OCI-LY7 (cell line): ENCODE measurements at regions not wholly inside any gene's neighbourhood (a gene's known extent, or its start where the extent isn't known, plus 50 kb on each side); places are given as distances from the start of the nearest gene placed in this dataset.
"Not testable (repeated sequence)": the region's sequence is repeated elsewhere in the genome, so short reads cannot be mapped to it uniquely, and the experiment has no call there.

Experiments used
- BruUV-seq: library from RNA; stranded (reverse); fragments of 400-500 nt; replicated peaks from 2 replicates; lab custom pipeline; 2021; lab: Mats Ljungman, UMichigan
- CTCF ChIA-PET: fragments of 300-600 bp; sonication (Branson Sonifier 250); formaldehyde crosslinking; loops from one replicate; lab custom pipeline; 2022; ENCODE audit warnings: antibody characterized with exemption; ENCODE audit not compliant: unreplicated experiment; lab: Charles Lee
- POLR2A ChIA-PET: fragments of 300-600 bp; sonication (Branson Sonifier 250); formaldehyde crosslinking; loops from one replicate; lab custom pipeline; 2022; ENCODE audit warnings: antibody characterized with exemption; lab: Charles Lee
- DNase-seq: peaks from one replicate; pipeline ENCODE4 v3.0.0-alpha.2; 2015; ENCODE audit warnings: low spot score
- H2AFZ ChIP-seq: fragments of 200-600 bp; sonication (generic), shearing (Covaris generic); 2 replicates; pipeline ENCODE4 v1.6.1; 2014; ENCODE audit warnings: mild to moderate bottlenecking, antibody characterized with exemption, low read length, moderate library complexity
- H3K27ac ChIP-seq: fragments of 200-600 bp; sonication (generic); 2 replicates; pipeline ENCODE4 v1.5.1; 2014; ENCODE audit warnings: mixed run types, low read depth, mild to moderate bottlenecking, moderate library complexity, low read length, inconsistent platforms; ENCODE audit not compliant: poor library complexity, severe bottlenecking
- H3K36me3 ChIP-seq: fragments of 200-600 bp; sonication (generic); 2 replicates; pipeline ENCODE4 v1.6.1; 2014; ENCODE audit warnings: mild to moderate bottlenecking, antibody characterized with exemption, low read length, moderate library complexity, mixed read lengths; ENCODE audit not compliant: insufficient read depth
- H3K4me1 ChIP-seq: fragments of 200-600 bp; sonication (generic); 2 replicates; pipeline ENCODE4 v1.5.1; 2014; ENCODE audit warnings: mild to moderate bottlenecking, low read length; ENCODE audit not compliant: insufficient read depth, poor library complexity, severe bottlenecking
- H3K4me2 ChIP-seq: fragments of 200-600 bp; sonication (generic); 2 replicates; pipeline ENCODE4 v1.6.1; 2014; ENCODE audit warnings: mild to moderate bottlenecking, low read length
- H3K4me3 ChIP-seq: fragments of 200-600 bp; sonication (generic); 2 replicates; pipeline ENCODE4 v1.5.1; 2014; ENCODE audit warnings: mild to moderate bottlenecking, low read depth, low read length; ENCODE audit not compliant: poor library complexity, severe bottlenecking
- H3K79me2 ChIP-seq: fragments of 200-600 bp; sonication (generic); 2 replicates; pipeline ENCODE4 v1.6.1; 2016; ENCODE audit warnings: low read depth, mild to moderate bottlenecking, low read length, moderate library complexity, mixed read lengths; ENCODE audit not compliant: insufficient read depth
- H3K9me2 ChIP-seq: fragments of 200-600 bp; sonication (generic); 2 replicates; pipeline ENCODE4 v1.6.1; 2016; ENCODE audit warnings: mild to moderate bottlenecking, low read length, mixed read lengths; ENCODE audit not compliant: insufficient read depth
- H3K9me3 ChIP-seq: fragments of 200-600 bp; sonication (generic); 2 replicates; pipeline ENCODE4 v1.6.1; 2014; ENCODE audit warnings: mild to moderate bottlenecking, mixed run types, low read length, mixed read lengths
- H4K20me1 ChIP-seq: fragments of 200-600 bp; sonication (generic); 2 replicates; pipeline ENCODE4 v1.6.1; 2014; ENCODE audit warnings: mild to moderate bottlenecking, antibody characterized with exemption, low read length, moderate library complexity, mixed read lengths; ENCODE audit not compliant: insufficient read depth
- EZH2phosphoT487 ChIP-seq: fragments of 200-600 bp; sonication (generic); IDR thresholded peaks from 2 replicates; pipeline ENCODE4 v1.6.1; 2018; ENCODE audit warnings: low read depth, borderline replicate concordance, mild to moderate bottlenecking, mixed run types, antibody characterized with exemption, low read length, moderate library complexity, mixed read lengths
- intact Hi-C: fragments of 100-400 bp; cut with micrococcal nuclease; formaldehyde crosslinking; loops from one replicate; pipeline ENCODE4 v1.10.0; 2022; ENCODE audit not compliant: unreplicated experiment
- TF ChIP-seq, protein P1 (sequence below): fragments of 200-600 bp; sonication (generic); conservative IDR thresholded peaks from 2 replicates; pipeline ENCODE4 v1.5.1; 2014; ENCODE audit warnings: mild to moderate bottlenecking, antibody characterized with exemption, low read length, moderate library complexity, mixed read lengths

DNA sequence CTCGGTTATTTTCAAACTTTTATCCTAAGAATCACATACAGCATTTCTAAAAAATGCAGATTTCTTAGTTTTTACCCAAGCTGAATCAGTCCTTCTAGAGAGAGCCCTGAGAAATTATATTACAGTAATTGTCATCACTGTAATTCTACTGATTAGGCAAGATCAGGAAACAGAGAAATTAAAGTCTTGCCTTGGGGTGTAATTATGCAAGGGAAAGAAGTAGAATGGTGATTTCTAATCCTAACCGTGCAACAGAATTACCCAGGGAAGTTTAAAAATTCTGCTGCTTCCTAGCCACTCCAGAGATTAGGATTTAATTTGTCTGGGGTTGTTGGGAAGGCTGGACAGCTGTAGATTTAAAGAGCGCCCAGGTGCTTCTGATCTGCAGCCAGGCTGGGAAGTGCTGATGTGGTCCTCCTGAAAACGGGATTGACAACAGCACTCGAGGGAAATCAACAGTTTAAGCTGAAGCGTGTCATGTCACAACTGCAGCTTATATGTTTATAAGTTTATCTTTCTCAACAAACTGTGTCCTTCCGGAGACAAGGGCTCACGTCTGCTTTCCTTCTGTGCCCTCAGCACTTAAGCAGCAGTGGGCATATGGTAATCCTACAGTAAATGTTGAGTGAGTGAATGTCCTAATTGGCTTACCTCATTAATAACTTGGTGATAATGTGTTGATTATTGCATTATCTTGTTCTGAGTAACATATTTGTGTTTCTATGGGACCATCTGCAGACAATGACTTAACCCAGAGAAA, 671.9 kb upstream of the SOX11 start:
- CTCF ChIA-PET, result no interaction called here
- no peak overlapping the region for H3K4me2 ChIP-seq

DNA sequence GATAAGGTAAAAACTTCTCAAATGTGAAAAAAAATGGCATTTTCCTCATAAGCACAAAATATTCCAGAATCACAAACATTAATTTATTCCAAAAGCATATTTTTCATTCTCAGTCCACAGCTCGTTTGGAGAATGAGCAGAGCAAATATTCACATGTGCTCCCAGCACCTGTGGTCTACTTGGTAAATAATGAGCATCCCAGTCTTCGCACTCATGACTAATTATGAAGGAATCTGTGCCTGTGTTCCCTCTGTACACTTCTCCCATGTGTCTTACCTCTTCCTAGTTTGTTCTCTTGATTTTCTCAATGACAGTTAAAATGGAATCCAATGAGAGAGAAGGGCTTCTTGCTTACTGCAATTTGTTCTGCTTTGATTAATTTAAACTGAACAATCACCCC, 671.0 kb upstream of the SOX11 start:
- Histone ChIP-seq H3K4me1 (no peaks in the 10 kb centered on the region), H4K20me1 (no peaks in the 10 kb centered on the region), H3K79me2 (no peaks in the 10 kb centered on the region), H3K36me3 (no peaks in the 10 kb centered on the region), H2AFZ (no peak overlapping the region), H3K9me3 (peaks cover 17% of the 10 kb centered on the region), H3K9me2 (no peaks in the 10 kb centered on the region), H3K4me3 (no peak overlapping the region), H3K4me2 (no peak overlapping the region), H3K27ac (no peak overlapping the region)
- TF ChIP-seq EZH2phosphoT487, result no peak
- TF ChIP-seq, protein P1, sequence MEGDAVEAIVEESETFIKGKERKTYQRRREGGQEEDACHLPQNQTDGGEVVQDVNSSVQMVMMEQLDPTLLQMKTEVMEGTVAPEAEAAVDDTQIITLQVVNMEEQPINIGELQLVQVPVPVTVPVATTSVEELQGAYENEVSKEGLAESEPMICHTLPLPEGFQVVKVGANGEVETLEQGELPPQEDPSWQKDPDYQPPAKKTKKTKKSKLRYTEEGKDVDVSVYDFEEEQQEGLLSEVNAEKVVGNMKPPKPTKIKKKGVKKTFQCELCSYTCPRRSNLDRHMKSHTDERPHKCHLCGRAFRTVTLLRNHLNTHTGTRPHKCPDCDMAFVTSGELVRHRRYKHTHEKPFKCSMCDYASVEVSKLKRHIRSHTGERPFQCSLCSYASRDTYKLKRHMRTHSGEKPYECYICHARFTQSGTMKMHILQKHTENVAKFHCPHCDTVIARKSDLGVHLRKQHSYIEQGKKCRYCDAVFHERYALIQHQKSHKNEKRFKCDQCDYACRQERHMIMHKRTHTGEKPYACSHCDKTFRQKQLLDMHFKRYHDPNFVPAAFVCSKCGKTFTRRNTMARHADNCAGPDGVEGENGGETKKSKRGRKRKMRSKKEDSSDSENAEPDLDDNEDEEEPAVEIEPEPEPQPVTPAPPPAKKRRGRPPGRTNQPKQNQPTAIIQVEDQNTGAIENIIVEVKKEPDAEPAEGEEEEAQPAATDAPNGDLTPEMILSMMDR, result no peak
- BruUV-seq, result no TSS peak
- POLR2A ChIA-PET, result no interaction called here
- CTCF ChIA-PET, result no interaction called here
- no peak for DNase-seq
- intact Hi-C loops, result no loop called here

More for the DNA sequence above, 671.9 kb upstream of the SOX11 start:
- H3K9me3 ChIP-seq, result peaks cover 17% of the 10 kb centered on the region
- no peaks in the 10 kb centered on the region for H3K4me1 ChIP-seq
- no peak overlapping the region for H3K4me3 ChIP-seq
- intact Hi-C loops, result no loop called here
- H3K27ac ChIP-seq, result no peak overlapping the region
- no peaks in the 10 kb centered on the region for H3K79me2 ChIP-seq
- TF ChIP-seq EZH2phosphoT487, result no peak
- TF ChIP-seq, protein P1, result no peak
- H3K36me3 ChIP-seq, result no peaks in the 10 kb centered on the region
- BruUV-seq, result no TSS peak
- no peaks in the 10 kb centered on the region for H3K9me2 ChIP-seq
- DNase-seq, result no peak
- POLR2A ChIA-PET, result interaction anchor here (0.6 kb wide), 1 partner anchor 132 kb away, joined by 3 read pairs; no protein-coding TSS in a partner anchor
- H4K20me1 ChIP-seq, result no peaks in the 10 kb centered on the region
- no peak overlapping the region for H2AFZ ChIP-seq

DNA sequence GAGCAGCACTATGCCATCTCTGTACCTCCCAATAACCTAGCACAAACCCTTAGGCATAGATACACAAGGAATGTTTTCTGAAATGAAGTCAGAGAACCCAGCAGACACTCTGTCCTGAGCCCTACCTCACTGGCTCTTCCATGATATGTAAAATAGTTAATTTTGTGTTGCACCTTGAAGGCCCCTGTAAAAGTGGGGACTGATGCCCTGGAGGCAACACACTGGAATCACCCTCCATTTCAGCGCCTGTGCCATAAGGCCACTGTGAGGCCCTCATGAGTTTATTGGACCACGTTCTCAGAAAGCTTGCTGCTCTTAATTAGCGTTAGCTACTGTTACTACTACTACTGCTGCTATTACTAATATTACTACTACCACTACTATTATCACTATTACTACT, 670.1 kb upstream of the SOX11 start:
- intact Hi-C loops, result no loop called here
- H3K4me2 ChIP-seq, result no peak overlapping the region
- TF ChIP-seq, protein P1, result no peak
- TF ChIP-seq EZH2phosphoT487, result no peak
- no peaks in the 10 kb centered on the region for H3K36me3 ChIP-seq
- H3K4me3 ChIP-seq, result no peak overlapping the region
- H3K27ac ChIP-seq, result no peak overlapping the region
- H4K20me1 ChIP-seq, result no peaks in the 10 kb centered on the region
- no peaks in the 10 kb centered on the region for H3K9me2 ChIP-seq
- no peaks in the 10 kb centered on the region for H3K79me2 ChIP-seq
- no TSS peak for BruUV-seq
- no peak overlapping the region for H2AFZ ChIP-seq
- no peak for DNase-seq
- no peaks in the 10 kb centered on the region for H3K4me1 ChIP-seq
- CTCF ChIA-PET, result no interaction called here
- H3K9me3 ChIP-seq, result peaks cover 17% of the 10 kb centered on the region
- POLR2A ChIA-PET, result no interaction called here

DNA sequence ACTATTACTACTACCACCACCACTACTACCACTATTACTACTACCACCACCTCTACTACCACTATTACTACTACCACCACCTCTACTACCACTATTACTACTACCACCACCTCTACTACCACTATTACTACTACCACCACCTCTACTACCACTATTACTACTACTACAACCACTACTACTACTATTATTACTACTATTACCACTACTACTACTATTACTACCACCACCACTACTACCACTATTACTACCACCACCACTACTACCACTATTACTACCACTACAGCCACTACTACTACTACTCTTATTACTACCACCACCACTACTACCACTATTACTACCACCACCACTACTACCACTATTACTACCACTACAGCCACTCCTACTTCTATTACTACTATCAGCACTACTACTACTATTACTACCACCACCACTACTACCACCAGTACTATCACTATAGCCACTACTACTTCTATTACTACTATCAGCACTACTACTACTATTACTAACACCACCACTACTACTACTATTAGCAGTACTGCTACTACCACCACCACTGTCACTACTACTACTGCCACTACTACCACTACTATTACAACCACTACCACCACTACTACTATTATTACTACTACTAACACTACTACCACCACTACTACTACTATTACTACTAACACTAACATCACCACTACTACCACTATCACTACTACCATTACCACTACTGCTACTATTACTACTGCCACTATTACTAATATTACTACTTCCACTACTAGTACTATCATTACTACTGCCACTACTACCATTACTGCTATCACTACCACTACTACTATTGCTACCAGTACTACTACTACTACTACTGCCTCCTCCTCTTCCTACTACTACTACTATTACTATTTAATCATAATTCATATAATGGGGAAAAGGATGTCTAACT, 669.2 kb upstream of the SOX11 start:
- CTCF ChIA-PET, BruUV-seq, H4K20me1 ChIP-seq, H3K9me2 ChIP-seq, H3K4me1 ChIP-seq, H2AFZ ChIP-seq, POLR2A ChIA-PET, H3K4me3 ChIP-seq, H3K36me3 ChIP-seq, H3K79me2 ChIP-seq, DNase-seq, H3K27ac ChIP-seq, intact Hi-C loops, H3K4me2 ChIP-seq: not testable (repeated sequence)
- peaks cover 17% of the 10 kb centered on the region for H3K9me3 ChIP-seq
